Dermis blood vessel endothelial cell (primary cell): ENCODE measurements at regions not wholly inside any gene's neighbourhood (a gene's known extent, or its start where the extent isn't known, plus 50 kb on each side); places are given as distances from the start of the nearest gene placed in this dataset.
"Not testable (repeated sequence)": the region's sequence is repeated elsewhere in the genome, so short reads cannot be mapped to it uniquely, and the experiment has no call there.

Source experiments
- DNase-seq: peaks from one replicate; pipeline ENCODE4 v3.0.0; 2010

- no peak for DNase-seq
These were observed 75.7 kb downstream of the C18orf54 start for GRCh38 chr18:54433368-54433767.

GRCh38 chr18:54433857-54434256 lies 76.2 kb downstream of the C18orf54 start:
- DNase-seq: no peak

- DNase-seq: no peak
These were observed 76.7 kb downstream of the C18orf54 start for GRCh38 chr18:54434453-54434852.

- no peak for DNase-seq
These were observed 78.8 kb downstream of the C18orf54 start for GRCh38 chr18:54436501-54436900.

- DNase-seq: no peak
These were observed 82.6 kb downstream of the C18orf54 start for GRCh38 chr18:54440292-54440691.

GRCh38 chr18:54444319-54444914 lies 86.7 kb downstream of the C18orf54 start:
- peak; percentile 69 for DNase-seq

GRCh38 chr18:54453996-54454395 lies 96.3 kb downstream of the C18orf54 start:
- DNase-seq: no peak

- DNase-seq: no peak
These were observed 107.8 kb downstream of the C18orf54 start for GRCh38 chr18:54465502-54465901.

GRCh38 chr18:54466248-54467005 lies 108.7 kb downstream of the C18orf54 start:
- no peak for DNase-seq

- DNase-seq: no peak
These were observed 111.7 kb upstream of the DYNAP start for GRCh38 chr18:54479365-54479764.

GRCh38 chr18:54480616-54481015 lies 110.4 kb upstream of the DYNAP start:
- DNase-seq: no peak

GRCh38 chr18:54502451-54502850 lies 88.6 kb upstream of the DYNAP start:
- DNase-seq: not testable (repeated sequence)

- no peak for DNase-seq
These were observed 87.7 kb upstream of the DYNAP start for GRCh38 chr18:54503131-54503894.

GRCh38 chr18:54506516-54507261 lies 84.4 kb upstream of the DYNAP start:
- no peak for DNase-seq

GRCh38 chr18:54509793-54510192 lies 81.3 kb upstream of the DYNAP start:
- no peak for DNase-seq

GRCh38 chr18:54515149-54515548 lies 75.9 kb upstream of the DYNAP start:
- no peak for DNase-seq

- DNase-seq: no peak
These were observed 73.5 kb upstream of the DYNAP start for GRCh38 chr18:54517521-54517920.

- no peak for DNase-seq
These were observed 69.2 kb upstream of the DYNAP start for GRCh38 chr18:54521846-54522245.

GRCh38 chr18:54528942-54529376 lies 62.1 kb upstream of the DYNAP start:
- DNase-seq: no peak

GRCh38 chr18:54529444-54529843 lies 61.6 kb upstream of the DYNAP start:
- no peak for DNase-seq

- DNase-seq: no peak
These were observed 60.8 kb upstream of the DYNAP start for GRCh38 chr18:54530285-54530684.

GRCh38 chr18:54531402-54532065 lies 59.5 kb upstream of the DYNAP start:
- no peak for DNase-seq
